Natural killer cell treated with Interleukin-12 subunit alpha and Interleukin-12 subunit beta and Interleukin-15 and Interleukin-18, amount 100 ng/mL, for 72 hours (primary cell): ENCODE measurements at regions not wholly inside any gene's neighbourhood (a gene's known extent, or its start where the extent isn't known, plus 50 kb on each side); places are given as distances from the start of the nearest gene placed in this dataset.

Experiments
- ATAC-seq, 2 donors: fragments of 150-1000 bp; cut with Tn5 transposase in 1 of 2; sonication (Bioruptor Pico), chemical (Tn5 transposase) in 1 of 2; 2 replicates each; pipeline ENCODE4 v1.10.0; 2021
- DNase-seq: peaks from one replicate; pipeline ENCODE4 v3.0.0; 2022; ENCODE audit warnings: low spot score
- H3K27ac Mint-ChIP-seq, 2 donors: 1 replicate in 1 of 2; 2 replicates in 1 of 2; pipeline ENCODE4 v1.8.0; 2022; ENCODE audit warnings: mixed read lengths in 2 of 2, mild to moderate bottlenecking in 1 of 2, moderate library complexity in 1 of 2
- H3K27me3 Mint-ChIP-seq, 2 donors: 1 replicate in 1 of 2; 2 replicates in 1 of 2; pipeline ENCODE4 v1.8.0; 2022; ENCODE audit warnings: mixed read lengths in 2 of 2
- H3K36me3 Mint-ChIP-seq: one replicate; pipeline ENCODE4 v1.8.0; 2022; ENCODE audit warnings: mixed read lengths
- H3K4me1 Mint-ChIP-seq, 2 donors: 1 replicate in 1 of 2; 2 replicates in 1 of 2; pipeline ENCODE4 v1.8.0; 2022; ENCODE audit warnings: low read depth in 2 of 2, mixed read lengths in 2 of 2, mild to moderate bottlenecking in 1 of 2
- H3K4me3 Mint-ChIP-seq: one replicate; pipeline ENCODE4 v1.8.0; 2022; ENCODE audit warnings: mixed read lengths
- H3K9me3 Mint-ChIP-seq: 2 replicates; pipeline ENCODE4 v1.8.0; 2022; ENCODE audit warnings: mixed read lengths

DNA sequence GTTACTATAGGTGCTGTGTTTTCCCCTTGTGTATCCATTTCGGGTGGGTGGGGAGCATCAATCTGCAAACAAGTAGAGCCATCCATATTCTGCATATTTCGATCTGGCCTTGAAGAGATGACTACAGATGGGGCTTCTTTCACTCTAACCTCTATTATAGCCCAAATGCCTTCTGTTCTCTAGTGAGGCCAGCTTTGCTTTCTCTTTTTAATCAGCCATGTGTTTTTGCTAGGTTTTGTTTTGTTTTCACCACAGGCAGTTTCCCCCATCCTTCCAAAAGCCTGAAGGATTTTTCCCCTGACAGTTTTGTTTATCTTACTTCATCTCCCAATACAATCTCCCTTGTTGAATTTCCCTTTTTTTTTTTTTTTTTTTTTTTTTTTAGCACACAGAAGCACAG is 224.1 kb downstream of the BTG1 start:
- Mint-ChIP-seq H3K36me3 (no peaks in the 10 kb centered on the region), H3K27me3 (no peaks in the 10 kb centered on the region), H3K27ac (no peak overlapping the region), H3K4me3 (no peak overlapping the region), H3K4me1 (peaks cover 4 to 6% of the 10 kb centered on the region in 2 donors), H3K9me3 (no peaks in the 10 kb centered on the region)
- DNase-seq (no peak), ATAC-seq (no peak)

- H3K27me3 Mint-ChIP-seq: no peaks in the 10 kb centered on the region
- H3K9me3 Mint-ChIP-seq: no peaks in the 10 kb centered on the region
- ATAC-seq (no peak), DNase-seq (no peak)
- H3K4me1 Mint-ChIP-seq: peaks cover 4 to 6% of the 10 kb centered on the region in 2 donors
- H3K27ac Mint-ChIP-seq: no peak overlapping the region
- H3K4me3 Mint-ChIP-seq: no peak overlapping the region
- H3K36me3 Mint-ChIP-seq: no peaks in the 10 kb centered on the region
Observed at GRCh38 chr12:91920741-91921140, 224.9 kb downstream of the BTG1 start.

DNA sequence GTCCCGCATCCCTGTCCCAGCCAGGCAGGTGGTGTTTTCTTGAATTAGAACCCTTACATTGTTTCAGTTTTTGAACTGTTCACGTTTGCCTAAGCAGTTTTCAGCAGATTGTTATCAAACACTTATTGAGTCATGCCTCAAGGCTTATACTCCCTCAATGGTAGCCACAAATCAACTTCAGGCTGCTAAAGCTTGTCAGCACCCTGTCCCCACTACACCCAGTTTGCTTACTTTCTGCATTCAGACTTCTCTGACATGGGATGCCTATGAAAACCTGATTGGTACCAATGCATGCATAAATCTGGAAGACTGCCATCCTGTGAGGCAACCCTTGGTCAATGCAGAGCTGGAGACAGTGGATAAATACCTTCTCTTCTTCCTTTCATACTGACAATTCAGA is 225.4 kb downstream of the BTG1 start:
- Mint-ChIP-seq H3K9me3 (no peaks in the 10 kb centered on the region), H3K27ac (no peak overlapping the region), H3K4me3 (no peak overlapping the region), H3K27me3 (no peaks in the 10 kb centered on the region), H3K4me1 (peaks cover 4 to 6% of the 10 kb centered on the region in 2 donors), H3K36me3 (no peaks in the 10 kb centered on the region)
- ATAC-seq (no peak), DNase-seq (no peak)

GRCh38 chr12:91918431-91918830 is 227.2 kb downstream of the BTG1 start:
- no peak for DNase-seq
- no peaks in the 10 kb centered on the region for H3K9me3 Mint-ChIP-seq
- no peaks in the 10 kb centered on the region for H3K36me3 Mint-ChIP-seq
- no peak overlapping the region for H3K4me3 Mint-ChIP-seq
- ATAC-seq: no peak
- H3K27me3 Mint-ChIP-seq: no peaks in the 10 kb centered on the region
- H3K27ac Mint-ChIP-seq: peak overlapping the region in 1 of 2 donors; percentile 25
- peaks cover 4 to 6% of the 10 kb centered on the region in 2 donors for H3K4me1 Mint-ChIP-seq

DNA sequence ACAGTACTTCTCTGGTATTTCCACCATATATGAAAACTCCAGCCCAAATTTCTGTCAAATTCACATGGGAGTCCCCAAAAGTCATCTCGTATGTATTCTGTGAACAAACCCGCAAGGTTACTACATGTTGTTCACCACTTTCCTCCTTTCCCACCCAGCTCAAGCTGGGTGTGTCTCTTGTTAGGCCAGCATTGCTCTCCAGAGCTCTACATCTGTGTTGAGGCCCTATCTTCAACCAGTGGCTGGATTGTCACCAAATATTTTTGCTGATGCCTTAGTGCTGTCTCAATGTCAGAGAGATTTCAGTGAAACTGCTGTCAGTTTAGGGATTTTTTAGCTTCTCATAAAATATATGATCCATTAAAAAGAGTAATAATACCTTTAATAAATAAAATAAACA is 230.9 kb downstream of the BTG1 start:
- H3K27me3 Mint-ChIP-seq: peaks cover 0 to 2% of the 10 kb centered on the region in 2 donors
- H3K27ac Mint-ChIP-seq: no peak overlapping the region
- peaks cover 3% of the 10 kb centered on the region for H3K9me3 Mint-ChIP-seq
- H3K4me1 Mint-ChIP-seq: peaks cover 0 to 4% of the 10 kb centered on the region in 2 donors
- DNase-seq (no peak), ATAC-seq (no peak)
- no peak overlapping the region for H3K4me3 Mint-ChIP-seq
- no peaks in the 10 kb centered on the region for H3K36me3 Mint-ChIP-seq

- ATAC-seq: no peak
- DNase-seq: no peak
Observed at GRCh38 chr12:91913651-91914050, 232.0 kb downstream of the BTG1 start.

GRCh38 chr12:91913124-91913523 is 232.5 kb downstream of the BTG1 start:
- H3K9me3 Mint-ChIP-seq: peaks cover 3% of the 10 kb centered on the region
- H3K4me1 Mint-ChIP-seq: peaks cover 0 to 4% of the 10 kb centered on the region in 2 donors
- H3K4me3 Mint-ChIP-seq: no peak overlapping the region
- H3K36me3 Mint-ChIP-seq: peaks cover 7% of the 10 kb centered on the region
- ATAC-seq: no peak
- no peak for DNase-seq
- H3K27me3 Mint-ChIP-seq: peaks cover 0 to 2% of the 10 kb centered on the region in 2 donors
- H3K27ac Mint-ChIP-seq: no peak overlapping the region

More at GRCh38 chr12:91913651-91914050, 232.0 kb downstream of the BTG1 start:
- no peak overlapping the region for H3K4me3 Mint-ChIP-seq
- no peak overlapping the region for H3K27ac Mint-ChIP-seq
- H3K36me3 Mint-ChIP-seq: peaks cover 2% of the 10 kb centered on the region
- H3K27me3 Mint-ChIP-seq: peaks cover 0 to 2% of the 10 kb centered on the region in 2 donors
- H3K4me1 Mint-ChIP-seq: peaks cover 0 to 4% of the 10 kb centered on the region in 2 donors
- peaks cover 3% of the 10 kb centered on the region for H3K9me3 Mint-ChIP-seq

DNA sequence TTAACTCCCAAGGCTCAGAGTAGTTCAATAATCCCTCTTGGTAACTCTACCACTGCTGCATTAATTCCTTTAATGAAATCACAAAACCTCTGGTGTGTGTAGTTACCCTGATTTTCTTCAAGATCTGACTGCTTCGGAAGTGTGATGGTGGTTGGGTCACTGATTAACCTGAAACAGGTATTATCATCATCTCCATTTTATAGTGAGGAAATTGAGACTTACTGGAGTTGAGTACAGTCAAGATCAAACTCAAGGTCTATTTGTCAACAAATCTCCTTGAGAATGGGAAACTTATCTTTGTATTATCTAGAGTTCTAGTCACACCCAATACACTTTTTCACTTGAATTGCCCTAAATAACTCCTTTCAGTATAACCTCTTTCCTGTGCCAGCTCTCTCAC is 233.5 kb downstream of the BTG1 start:
- no peak for DNase-seq
- Mint-ChIP-seq H3K4me1 (peaks cover 0 to 7% of the 10 kb centered on the region in 2 donors), H3K27me3 (peaks cover 0 to 2% of the 10 kb centered on the region in 2 donors), H3K9me3 (peaks cover 5% of the 10 kb centered on the region), H3K27ac (no peak overlapping the region), H3K36me3 (peaks cover 12% of the 10 kb centered on the region), H3K4me3 (no peak overlapping the region)
- no peak for ATAC-seq

DNA sequence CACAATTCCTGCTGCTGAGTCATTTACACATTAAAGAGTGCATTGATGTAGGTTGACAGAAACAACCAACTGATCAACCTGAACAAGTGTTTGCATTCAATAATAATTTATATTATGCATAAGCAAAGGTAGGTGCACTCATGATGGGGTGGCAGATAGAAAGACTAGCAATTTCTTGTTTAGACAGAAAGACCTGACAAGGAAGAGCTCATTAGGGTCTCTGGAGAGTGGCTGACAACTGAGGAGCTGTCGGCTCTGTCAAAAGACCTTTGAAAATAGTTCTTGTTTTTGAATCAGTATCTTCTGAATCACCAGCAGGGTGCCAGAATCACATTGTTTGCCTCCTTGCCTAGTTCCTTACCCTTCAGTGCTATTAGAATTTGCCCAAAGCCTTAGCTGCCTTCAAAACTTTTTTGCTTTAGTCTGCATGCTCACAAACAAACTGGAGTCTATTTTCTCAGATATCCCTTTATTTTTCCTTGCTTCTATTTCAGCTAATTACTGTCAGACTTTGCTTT is 234.7 kb downstream of the BTG1 start:
- H3K9me3 Mint-ChIP-seq: peaks cover 5% of the 10 kb centered on the region
- H3K36me3 Mint-ChIP-seq: peaks cover 12% of the 10 kb centered on the region
- no peak for DNase-seq
- peaks cover 0 to 7% of the 10 kb centered on the region in 2 donors for H3K4me1 Mint-ChIP-seq
- H3K4me3 Mint-ChIP-seq: no peak overlapping the region
- no peak for ATAC-seq
- H3K27ac Mint-ChIP-seq: no peak overlapping the region
- peaks cover 0 to 2% of the 10 kb centered on the region in 2 donors for H3K27me3 Mint-ChIP-seq

- peak overlapping the region; percentile 51 to 90 for H3K27ac Mint-ChIP-seq
- H3K27me3 Mint-ChIP-seq: peaks cover 0 to 7% of the 10 kb centered on the region in 2 donors
- DNase-seq (peak; percentile 60), ATAC-seq (peak in 1 of 2 donors; percentile 78)
- H3K4me1 Mint-ChIP-seq: peaks cover 27 to 28% of the 10 kb centered on the region in 2 donors
- H3K36me3 Mint-ChIP-seq: peaks cover 17% of the 10 kb centered on the region
- peaks cover 19% of the 10 kb centered on the region for H3K9me3 Mint-ChIP-seq
- H3K4me3 Mint-ChIP-seq: peak overlapping the region; percentile 41
Observed at GRCh38 chr12:91902860-91903683, 242.6 kb downstream of the BTG1 start.

DNA sequence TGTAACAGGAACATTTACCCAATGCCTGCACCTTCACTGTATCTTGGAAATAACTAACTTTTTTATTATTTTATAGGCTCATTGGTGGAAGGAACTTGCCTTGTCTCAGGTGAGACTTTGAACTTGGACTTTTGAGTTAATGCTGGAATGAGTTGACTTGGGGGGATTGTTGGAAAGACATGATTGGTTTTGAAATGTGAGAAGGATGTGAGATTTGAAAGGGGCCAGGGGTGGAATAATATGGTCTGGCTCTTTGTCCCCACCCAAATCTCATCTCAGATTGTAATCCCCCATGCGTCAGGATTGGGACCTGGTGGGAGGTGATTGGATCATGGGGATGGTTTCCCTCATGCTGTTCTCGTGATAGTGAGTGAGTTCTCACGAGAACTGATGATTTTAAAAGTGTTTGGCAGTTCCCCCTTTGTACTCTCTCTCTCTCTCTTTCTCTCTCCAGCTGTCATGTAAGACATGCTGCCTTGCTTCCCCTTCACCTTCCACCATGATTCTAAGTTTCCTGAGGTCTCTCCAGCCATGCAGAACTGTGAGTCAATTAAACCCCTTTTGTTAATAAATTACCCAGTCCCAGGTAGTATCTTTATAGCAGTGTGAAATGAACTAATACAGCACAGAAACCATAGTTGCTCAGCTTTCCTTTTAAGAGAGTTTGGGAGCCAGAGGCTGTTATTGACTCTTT is 244.1 kb downstream of the BTG1 start:
- H3K27ac Mint-ChIP-seq: peak overlapping the region in 1 of 2 donors; percentile 90
- no peak overlapping the region for H3K4me3 Mint-ChIP-seq
- H3K9me3 Mint-ChIP-seq: peaks cover 22% of the 10 kb centered on the region
- DNase-seq (no peak), ATAC-seq (no peak)
- H3K4me1 Mint-ChIP-seq: peaks cover 25 to 27% of the 10 kb centered on the region in 2 donors
- peaks cover 0 to 9% of the 10 kb centered on the region in 2 donors for H3K27me3 Mint-ChIP-seq
- peaks cover 12% of the 10 kb centered on the region for H3K36me3 Mint-ChIP-seq

DNA sequence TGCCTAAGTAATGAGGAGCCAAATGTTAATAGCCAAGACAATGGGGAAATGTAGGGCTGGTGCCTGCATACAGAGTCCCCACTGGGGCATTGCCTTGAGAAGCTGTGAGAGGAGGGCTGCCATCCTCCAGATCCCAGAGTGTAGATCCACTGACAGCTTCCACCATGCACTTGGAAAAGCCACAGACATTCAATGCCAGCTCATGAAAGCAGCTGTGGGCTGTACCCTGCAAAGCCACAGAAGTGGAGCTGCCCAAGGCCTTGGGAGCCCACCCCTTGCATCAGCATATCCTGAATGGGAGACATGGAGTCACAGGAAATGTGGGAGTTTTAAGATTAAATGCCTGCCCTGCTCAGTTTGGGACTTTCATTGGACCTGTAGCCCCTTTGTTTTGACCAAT is 244.7 kb downstream of the BTG1 start:
- H3K4me3 Mint-ChIP-seq: no peak overlapping the region
- no peak for DNase-seq
- peaks cover 12% of the 10 kb centered on the region for H3K36me3 Mint-ChIP-seq
- ATAC-seq: no peak
- H3K4me1 Mint-ChIP-seq: peaks cover 25 to 27% of the 10 kb centered on the region in 2 donors
- H3K27me3 Mint-ChIP-seq: peaks cover 0 to 9% of the 10 kb centered on the region in 2 donors
- H3K27ac Mint-ChIP-seq: peak overlapping the region in 1 of 2 donors; percentile 15
- peaks cover 22% of the 10 kb centered on the region for H3K9me3 Mint-ChIP-seq

- Mint-ChIP-seq H3K4me3 (no peak overlapping the region), H3K4me1 (peaks cover 15 to 22% of the 10 kb centered on the region in 2 donors), H3K27me3 (peaks cover 0 to 9% of the 10 kb centered on the region in 2 donors), H3K9me3 (peaks cover 19% of the 10 kb centered on the region), H3K27ac (no peak overlapping the region), H3K36me3 (peaks cover 8% of the 10 kb centered on the region)
- no peak for DNase-seq
- no peak for ATAC-seq
Observed at GRCh38 chr12:91899056-91899455, 246.6 kb downstream of the BTG1 start.

DNA sequence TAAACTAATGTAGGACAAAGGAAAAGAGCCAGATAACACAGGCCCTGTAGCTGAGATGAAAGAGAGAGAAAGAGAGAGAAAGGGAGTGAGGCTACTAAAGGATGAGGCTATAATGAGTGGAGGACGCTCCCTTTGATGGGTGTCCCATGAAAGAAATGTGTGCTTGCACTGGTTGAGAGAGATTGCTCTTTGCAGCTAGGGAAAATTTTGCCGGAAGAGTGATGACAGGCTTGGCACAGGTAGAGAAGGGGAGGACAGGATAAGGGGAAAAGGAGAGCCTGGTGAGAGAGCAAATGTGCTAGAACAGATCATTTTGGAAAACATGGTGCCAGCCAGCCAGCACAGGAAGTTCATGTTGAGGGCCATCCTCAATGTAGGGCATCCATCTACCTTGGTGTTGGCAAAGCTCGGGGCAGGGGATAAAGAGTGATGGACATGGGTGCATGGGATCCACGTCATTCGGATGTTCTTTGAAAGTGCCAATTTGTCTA is 248.6 kb downstream of the BTG1 start:
- no peaks in the 10 kb centered on the region for H3K36me3 Mint-ChIP-seq
- H3K4me3 Mint-ChIP-seq: no peak overlapping the region
- DNase-seq (no peak), ATAC-seq (no peak)
- H3K27me3 Mint-ChIP-seq: peaks cover 0 to 9% of the 10 kb centered on the region in 2 donors
- no peak overlapping the region for H3K27ac Mint-ChIP-seq
- H3K4me1 Mint-ChIP-seq: peaks cover 7 to 13% of the 10 kb centered on the region in 2 donors
- H3K9me3 Mint-ChIP-seq: peaks cover 14% of the 10 kb centered on the region
